GM12864 (cell line): ENCODE measurements at regions not wholly inside any gene's neighbourhood (a gene's known extent, or its start where the extent isn't known, plus 50 kb on each side); places are given as distances from the start of the nearest gene placed in this dataset.

ENCODE experiments used
- DNase-seq: peaks from one replicate; pipeline ENCODE4 v3.0.0-alpha.2; 2011; ENCODE audit warnings: low read depth
- H3K4me3 ChIP-seq: 2 replicates; pipeline ENCODE4 v1.5.1; 2011; ENCODE audit warnings: mild to moderate bottlenecking, low read depth, low read length, control low read depth
- CTCF ChIP-seq: IDR thresholded peaks from 2 replicates; pipeline ENCODE4 v1.5.1; 2011; ENCODE audit warnings: low read depth, mild to moderate bottlenecking, moderate library complexity, low read length, control low read depth, inconsistent platforms; ENCODE audit errors: missing control alignments

GRCh38 chr5:3512361-3513095 is 83.1 kb upstream of the IRX1 start:
- H3K4me3 ChIP-seq, result no peak overlapping the region
- DNase-seq, result no peak
- TF ChIP-seq CTCF, result no peak

GRCh38 chr5:3511934-3512333 is 83.7 kb upstream of the IRX1 start:
- no peak for DNase-seq
- H3K4me3 ChIP-seq, result no peak overlapping the region
- no peak for TF ChIP-seq CTCF

- no peak for DNase-seq
- no peak overlapping the region for H3K4me3 ChIP-seq
- TF ChIP-seq CTCF, result no peak
Observed at GRCh38 chr5:3511519-3511918, 84.1 kb upstream of the IRX1 start.

- TF ChIP-seq CTCF, result no peak
- H3K4me3 ChIP-seq, result no peak overlapping the region
- no peak for DNase-seq
Observed at GRCh38 chr5:3510642-3511417, 84.8 kb upstream of the IRX1 start.

- TF ChIP-seq CTCF, result peak; percentile 12
- no peak overlapping the region for H3K4me3 ChIP-seq
- no peak for DNase-seq
Observed at GRCh38 chr5:3509290-3509689, 86.3 kb upstream of the IRX1 start.

- DNase-seq, result no peak
- no peak for TF ChIP-seq CTCF
- no peak overlapping the region for H3K4me3 ChIP-seq
Observed at GRCh38 chr5:3508395-3508794, 87.2 kb upstream of the IRX1 start.
